HEK293T (cell line): ENCODE measurements at regions not wholly inside any gene's neighbourhood (a gene's known extent, or its start where the extent isn't known, plus 50 kb on each side); places are given as distances from the start of the nearest gene placed in this dataset.

Source experiments
- ARNT ChIP-seq: fragments of 450-650 bp; IDR thresholded peaks from 2 replicates; pipeline ENCODE4 v1.6.1; 2017; ENCODE audit warnings: mild to moderate bottlenecking
- FOXA1 ChIP-seq: fragments of 450-650 bp; IDR thresholded peaks from 2 replicates; pipeline ENCODE4 v1.6.1; 2016; ENCODE audit warnings: mild to moderate bottlenecking
- FOXM1 ChIP-seq: fragments of 450-650 bp; IDR thresholded peaks from 2 replicates; pipeline ENCODE4 v1.6.1; 2017; ENCODE audit warnings: mild to moderate bottlenecking, borderline replicate concordance
- L3MBTL2 ChIP-seq: fragments of 450-650 bp; conservative IDR thresholded peaks from 2 replicates; pipeline ENCODE4 v1.6.1; 2016; ENCODE audit warnings: mild to moderate bottlenecking
- NFRKB ChIP-seq: fragments of 450-650 bp; IDR thresholded peaks from 2 replicates; pipeline ENCODE4 v1.6.1; 2016; ENCODE audit warnings: mild to moderate bottlenecking, moderate library complexity
- PKNOX1 ChIP-seq: fragments of 450-650 bp; IDR thresholded peaks from 2 replicates; pipeline ENCODE4 v1.6.1; 2016
- SP1 ChIP-seq: fragments of 450-650 bp; IDR thresholded peaks from 2 replicates; pipeline ENCODE4 v1.6.1; 2017
- SUZ12 ChIP-seq: fragments of 450-650 bp; IDR thresholded peaks from 2 replicates; pipeline ENCODE4 v1.6.1; 2016; ENCODE audit warnings: mild to moderate bottlenecking
- TARDBP ChIP-seq: fragments of 450-650 bp; IDR thresholded peaks from 2 replicates; pipeline ENCODE4 v1.6.1; 2016
- ZNF384 ChIP-seq: fragments of 450-650 bp; IDR thresholded peaks from 2 replicates; pipeline ENCODE4 v1.6.1; 2016

- TF ChIP-seq SP1 = no peak
- no peak for TF ChIP-seq FOXA1
- no peak for TF ChIP-seq ZNF384
- TF ChIP-seq ARNT = no peak
- TF ChIP-seq TARDBP = no peak
- TF ChIP-seq FOXM1 = no peak
- TF ChIP-seq L3MBTL2 = no peak
- TF ChIP-seq PKNOX1 = no peak
- TF ChIP-seq SUZ12 = no peak
- TF ChIP-seq NFRKB = no peak
Observed at GRCh38 chr15:95148183-95148582, 916.8 kb downstream of the MCTP2 start.
